DMS 273 (cell line): ENCODE measurements at regions not wholly inside any gene's neighbourhood (a gene's known extent, or its start where the extent isn't known, plus 50 kb on each side); places are given as distances from the start of the nearest gene placed in this dataset.
"Not testable (repeated sequence)": the region's sequence is repeated elsewhere in the genome, so short reads cannot be mapped to it uniquely, and the experiment has no call there.

Experiments
- DNase-seq: peaks from one replicate; lab custom pipeline; 2025; ENCODE audit not compliant: unreplicated experiment; lab: John Stamatoyannopoulos, UW

- no peak for DNase-seq
These were observed 78.4 kb downstream of the NAPG start for GRCh38 chr18:10604182-10604581.

- not testable (repeated sequence) for DNase-seq
These were observed 81.1 kb downstream of the NAPG start for GRCh38 chr18:10606881-10607280.

GRCh38 chr18:10607332-10608248 is 81.8 kb downstream of the NAPG start:
- peak; percentile 8 for DNase-seq

GRCh38 chr18:10608450-10608849 is 82.6 kb downstream of the NAPG start:
- DNase-seq = not testable (repeated sequence)

GRCh38 chr18:10609046-10609445 is 83.2 kb downstream of the NAPG start:
- DNase-seq = not testable (repeated sequence)

- DNase-seq = not testable (repeated sequence)
These were observed 87.4 kb downstream of the NAPG start for GRCh38 chr18:10613226-10613625.

- DNase-seq = not testable (repeated sequence)
These were observed 90.9 kb downstream of the NAPG start for GRCh38 chr18:10616714-10617113.

DNA sequence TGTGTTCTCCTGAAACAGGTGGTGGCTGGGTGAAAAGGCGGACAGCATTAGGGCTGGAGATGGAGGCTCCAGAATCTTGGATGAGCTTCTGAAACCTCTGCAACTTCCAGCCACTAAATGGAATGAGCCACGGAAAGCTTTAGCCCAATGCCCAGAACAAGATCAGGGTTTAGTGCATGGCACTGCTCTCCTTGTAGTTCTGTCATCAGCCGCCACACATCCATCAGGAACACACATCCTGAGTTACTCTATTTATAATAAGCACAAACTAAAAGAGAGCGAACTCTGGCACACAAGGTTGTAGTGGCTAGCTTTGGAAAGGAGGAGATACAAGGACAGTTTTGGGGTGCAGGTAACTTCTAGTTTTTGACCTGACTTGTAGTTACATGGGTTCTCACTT is 93.0 kb downstream of the NAPG start:
- DNase-seq = not testable (repeated sequence)

- not testable (repeated sequence) for DNase-seq
These were observed 93.5 kb downstream of the NAPG start for GRCh38 chr18:10619280-10619679.

- not testable (repeated sequence) for DNase-seq
These were observed 94.0 kb downstream of the NAPG start for GRCh38 chr18:10619833-10620232.
